H1 (cell line): ENCODE measurements at regions not wholly inside any gene's neighbourhood (a gene's known extent, or its start where the extent isn't known, plus 50 kb on each side); places are given as distances from the start of the nearest gene placed in this dataset.

Source experiments
- TF ChIP-seq, protein P1 (sequence below): fragments of 300-600 bp; sonication (generic); IDR thresholded peaks from 2 replicates; pipeline ENCODE4 v1.7.1; 2012; ENCODE audit warnings: low read length, moderate library complexity, mild to moderate bottlenecking, inconsistent platforms; ENCODE audit not compliant: insufficient replicate concordance

DNA sequence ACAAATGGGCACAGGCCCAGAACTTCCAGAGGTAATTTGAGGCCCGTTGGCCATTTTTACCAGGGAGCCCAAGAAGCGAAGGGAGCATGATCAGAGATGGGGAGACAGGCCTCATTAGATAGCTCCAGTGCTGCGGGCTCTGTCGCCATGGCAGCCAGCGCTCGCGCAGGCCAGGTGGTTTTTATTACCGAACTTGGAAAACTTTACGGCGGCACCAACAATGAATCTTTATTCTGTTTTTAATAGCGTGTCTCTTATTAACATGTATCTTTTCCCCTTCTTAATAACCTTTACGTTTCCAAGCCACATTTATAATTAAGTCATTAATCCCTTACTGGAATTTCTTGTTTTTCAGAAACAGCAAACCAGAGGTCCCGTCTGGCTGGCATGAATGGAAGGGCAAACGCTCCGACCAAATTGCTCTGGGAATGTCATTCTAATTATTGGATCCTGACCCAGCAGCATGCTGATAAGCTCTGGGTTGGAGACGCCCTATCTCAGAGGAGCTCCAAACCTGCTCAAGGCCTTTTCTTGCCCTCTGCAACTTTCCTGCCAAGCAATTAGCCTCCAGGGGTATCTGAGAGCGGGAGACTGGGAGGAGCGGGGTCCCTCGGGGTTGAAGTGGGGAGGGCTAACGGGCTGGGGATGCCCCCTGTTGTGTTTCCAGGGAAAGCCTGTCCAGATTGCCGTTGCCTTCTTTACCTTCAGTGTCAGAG is 256.4 kb downstream of the TLE3 start (continued):
- TF ChIP-seq, protein P1, sequence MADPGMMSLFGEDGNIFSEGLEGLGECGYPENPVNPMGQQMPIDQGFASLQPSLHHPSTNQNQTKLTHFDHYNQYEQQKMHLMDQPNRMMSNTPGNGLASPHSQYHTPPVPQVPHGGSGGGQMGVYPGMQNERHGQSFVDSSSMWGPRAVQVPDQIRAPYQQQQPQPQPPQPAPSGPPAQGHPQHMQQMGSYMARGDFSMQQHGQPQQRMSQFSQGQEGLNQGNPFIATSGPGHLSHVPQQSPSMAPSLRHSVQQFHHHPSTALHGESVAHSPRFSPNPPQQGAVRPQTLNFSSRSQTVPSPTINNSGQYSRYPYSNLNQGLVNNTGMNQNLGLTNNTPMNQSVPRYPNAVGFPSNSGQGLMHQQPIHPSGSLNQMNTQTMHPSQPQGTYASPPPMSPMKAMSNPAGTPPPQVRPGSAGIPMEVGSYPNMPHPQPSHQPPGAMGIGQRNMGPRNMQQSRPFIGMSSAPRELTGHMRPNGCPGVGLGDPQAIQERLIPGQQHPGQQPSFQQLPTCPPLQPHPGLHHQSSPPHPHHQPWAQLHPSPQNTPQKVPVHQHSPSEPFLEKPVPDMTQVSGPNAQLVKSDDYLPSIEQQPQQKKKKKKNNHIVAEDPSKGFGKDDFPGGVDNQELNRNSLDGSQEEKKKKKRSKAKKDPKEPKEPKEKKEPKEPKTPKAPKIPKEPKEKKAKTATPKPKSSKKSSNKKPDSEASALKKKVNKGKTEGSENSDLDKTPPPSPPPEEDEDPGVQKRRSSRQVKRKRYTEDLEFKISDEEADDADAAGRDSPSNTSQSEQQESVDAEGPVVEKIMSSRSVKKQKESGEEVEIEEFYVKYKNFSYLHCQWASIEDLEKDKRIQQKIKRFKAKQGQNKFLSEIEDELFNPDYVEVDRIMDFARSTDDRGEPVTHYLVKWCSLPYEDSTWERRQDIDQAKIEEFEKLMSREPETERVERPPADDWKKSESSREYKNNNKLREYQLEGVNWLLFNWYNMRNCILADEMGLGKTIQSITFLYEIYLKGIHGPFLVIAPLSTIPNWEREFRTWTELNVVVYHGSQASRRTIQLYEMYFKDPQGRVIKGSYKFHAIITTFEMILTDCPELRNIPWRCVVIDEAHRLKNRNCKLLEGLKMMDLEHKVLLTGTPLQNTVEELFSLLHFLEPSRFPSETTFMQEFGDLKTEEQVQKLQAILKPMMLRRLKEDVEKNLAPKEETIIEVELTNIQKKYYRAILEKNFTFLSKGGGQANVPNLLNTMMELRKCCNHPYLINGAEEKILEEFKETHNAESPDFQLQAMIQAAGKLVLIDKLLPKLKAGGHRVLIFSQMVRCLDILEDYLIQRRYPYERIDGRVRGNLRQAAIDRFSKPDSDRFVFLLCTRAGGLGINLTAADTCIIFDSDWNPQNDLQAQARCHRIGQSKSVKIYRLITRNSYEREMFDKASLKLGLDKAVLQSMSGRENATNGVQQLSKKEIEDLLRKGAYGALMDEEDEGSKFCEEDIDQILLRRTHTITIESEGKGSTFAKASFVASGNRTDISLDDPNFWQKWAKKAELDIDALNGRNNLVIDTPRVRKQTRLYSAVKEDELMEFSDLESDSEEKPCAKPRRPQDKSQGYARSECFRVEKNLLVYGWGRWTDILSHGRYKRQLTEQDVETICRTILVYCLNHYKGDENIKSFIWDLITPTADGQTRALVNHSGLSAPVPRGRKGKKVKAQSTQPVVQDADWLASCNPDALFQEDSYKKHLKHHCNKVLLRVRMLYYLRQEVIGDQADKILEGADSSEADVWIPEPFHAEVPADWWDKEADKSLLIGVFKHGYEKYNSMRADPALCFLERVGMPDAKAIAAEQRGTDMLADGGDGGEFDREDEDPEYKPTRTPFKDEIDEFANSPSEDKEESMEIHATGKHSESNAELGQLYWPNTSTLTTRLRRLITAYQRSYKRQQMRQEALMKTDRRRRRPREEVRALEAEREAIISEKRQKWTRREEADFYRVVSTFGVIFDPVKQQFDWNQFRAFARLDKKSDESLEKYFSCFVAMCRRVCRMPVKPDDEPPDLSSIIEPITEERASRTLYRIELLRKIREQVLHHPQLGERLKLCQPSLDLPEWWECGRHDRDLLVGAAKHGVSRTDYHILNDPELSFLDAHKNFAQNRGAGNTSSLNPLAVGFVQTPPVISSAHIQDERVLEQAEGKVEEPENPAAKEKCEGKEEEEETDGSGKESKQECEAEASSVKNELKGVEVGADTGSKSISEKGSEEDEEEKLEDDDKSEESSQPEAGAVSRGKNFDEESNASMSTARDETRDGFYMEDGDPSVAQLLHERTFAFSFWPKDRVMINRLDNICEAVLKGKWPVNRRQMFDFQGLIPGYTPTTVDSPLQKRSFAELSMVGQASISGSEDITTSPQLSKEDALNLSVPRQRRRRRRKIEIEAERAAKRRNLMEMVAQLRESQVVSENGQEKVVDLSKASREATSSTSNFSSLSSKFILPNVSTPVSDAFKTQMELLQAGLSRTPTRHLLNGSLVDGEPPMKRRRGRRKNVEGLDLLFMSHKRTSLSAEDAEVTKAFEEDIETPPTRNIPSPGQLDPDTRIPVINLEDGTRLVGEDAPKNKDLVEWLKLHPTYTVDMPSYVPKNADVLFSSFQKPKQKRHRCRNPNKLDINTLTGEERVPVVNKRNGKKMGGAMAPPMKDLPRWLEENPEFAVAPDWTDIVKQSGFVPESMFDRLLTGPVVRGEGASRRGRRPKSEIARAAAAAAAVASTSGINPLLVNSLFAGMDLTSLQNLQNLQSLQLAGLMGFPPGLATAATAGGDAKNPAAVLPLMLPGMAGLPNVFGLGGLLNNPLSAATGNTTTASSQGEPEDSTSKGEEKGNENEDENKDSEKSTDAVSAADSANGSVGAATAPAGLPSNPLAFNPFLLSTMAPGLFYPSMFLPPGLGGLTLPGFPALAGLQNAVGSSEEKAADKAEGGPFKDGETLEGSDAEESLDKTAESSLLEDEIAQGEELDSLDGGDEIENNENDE, result no peak
- TF ChIP-seq, all 59 proteins: peak for 0
